ENCODE measurements at regions not wholly inside any gene's neighbourhood (a gene's known extent, or its start where the extent isn't known, plus 50 kb on each side); places are given as distances from the start of the nearest gene placed in this dataset.

DNA sequence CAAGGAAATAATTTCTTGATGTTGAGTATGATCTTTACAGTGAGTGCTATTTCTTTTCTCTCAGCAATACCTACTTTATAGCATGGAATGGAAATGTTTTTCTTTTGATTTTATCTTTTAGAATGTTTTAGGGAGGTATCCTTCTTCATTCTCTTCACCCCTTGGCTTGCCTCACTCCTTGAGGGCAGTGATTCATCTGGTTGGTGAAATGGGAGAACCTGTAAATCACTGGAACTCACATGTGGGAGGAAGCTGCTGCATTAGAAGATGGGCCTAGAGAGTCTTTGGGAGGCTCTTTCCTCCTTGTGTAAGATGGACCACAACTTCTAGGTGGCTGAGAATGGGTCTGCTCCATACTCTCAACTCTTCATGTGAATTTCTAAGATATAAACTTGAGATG is 244.8 kb upstream of the SYNCRIP start:
- TF ChIP-seq, protein P1, sequence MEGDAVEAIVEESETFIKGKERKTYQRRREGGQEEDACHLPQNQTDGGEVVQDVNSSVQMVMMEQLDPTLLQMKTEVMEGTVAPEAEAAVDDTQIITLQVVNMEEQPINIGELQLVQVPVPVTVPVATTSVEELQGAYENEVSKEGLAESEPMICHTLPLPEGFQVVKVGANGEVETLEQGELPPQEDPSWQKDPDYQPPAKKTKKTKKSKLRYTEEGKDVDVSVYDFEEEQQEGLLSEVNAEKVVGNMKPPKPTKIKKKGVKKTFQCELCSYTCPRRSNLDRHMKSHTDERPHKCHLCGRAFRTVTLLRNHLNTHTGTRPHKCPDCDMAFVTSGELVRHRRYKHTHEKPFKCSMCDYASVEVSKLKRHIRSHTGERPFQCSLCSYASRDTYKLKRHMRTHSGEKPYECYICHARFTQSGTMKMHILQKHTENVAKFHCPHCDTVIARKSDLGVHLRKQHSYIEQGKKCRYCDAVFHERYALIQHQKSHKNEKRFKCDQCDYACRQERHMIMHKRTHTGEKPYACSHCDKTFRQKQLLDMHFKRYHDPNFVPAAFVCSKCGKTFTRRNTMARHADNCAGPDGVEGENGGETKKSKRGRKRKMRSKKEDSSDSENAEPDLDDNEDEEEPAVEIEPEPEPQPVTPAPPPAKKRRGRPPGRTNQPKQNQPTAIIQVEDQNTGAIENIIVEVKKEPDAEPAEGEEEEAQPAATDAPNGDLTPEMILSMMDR (IDR thresholded peaks at IDR 0.05) = no peak
- TF ChIP-seq EZH2 (IDR thresholded peaks at IDR 0.05; ENCODE audit: borderline replicate concordance, insufficient read depth, low read depth, low read length, poor library complexity, severe bottlenecking) = no peak
